Heart left ventricle (tissue), 13 donors: ENCODE measurements at regions not wholly inside any gene's neighbourhood (a gene's known extent, or its start where the extent isn't known, plus 50 kb on each side); places are given as distances from the start of the nearest gene placed in this dataset.

Source experiments
- CTCF ChIP-seq, 12 donors: fragments of 200-600 bp; sonication (generic) in 4 of 12; IDR thresholded peaks; one replicate each; pipeline versions ENCODE4 v1.5.0 to v1.8.0; 2018 to 2022; ENCODE audit warnings: antibody characterized with exemption in 12 of 12, mild to moderate bottlenecking in 5 of 12
- POLR2A ChIP-seq, 2 donors: fragments of 450-650 bp; IDR thresholded peaks; one replicate each; pipeline ENCODE4 v1.6.1; 2017; ENCODE audit warnings: antibody characterized with exemption in 2 of 2, mild to moderate bottlenecking in 2 of 2, moderate library complexity in 2 of 2
- donor health status: ischemic (EF 13 %, LVEDD 7.1; RV severe dilation, severe dysfunction).
- donor health status: DM: no; HTN: yes; CAD: no.
- donor health status: DM: no; HTN: no; CAD: no.
- donor health status: ischemic (EF 25% LVEDD 6.9; RV normal size, moderate dysfunction).
- donor health status: ischemic (EF 25% LVEDD 5.7; RV mildly dilated, moderate dysfunction).
- donor health status: ischemic (EF 35%, LVEDD 5.7; RV mildly dilated, moderate dysfunction).
- donor health status: nonischemic (EF 11% LVEDD 7.7; RV severe dilation, severe dysfunction).
- donor health status: DM: yes; HTN: yes; CAD: no.
- donor health status: PGD.
- donor health status: ischemic (EF 29% LVEDD 5.4; RV normal size, mild dysfunction).
- donor health status: nonischemic (EF 23%, LVEDD 6.1; RV moderate dilation, normal function).

GRCh38 chr15:31786360-31786759, 244.0 kb upstream of the CHRNA7 start:
- TF ChIP-seq CTCF (IDR thresholded peaks at IDR 0.05) (no peak), POLR2A (IDR thresholded peaks at IDR 0.05) (no peak)
